SW 1271 (cell line): ENCODE measurements at regions not wholly inside any gene's neighbourhood (a gene's known extent, or its start where the extent isn't known, plus 50 kb on each side); places are given as distances from the start of the nearest gene placed in this dataset.

Experiments
- DNase-seq, 2 experiments: peaks; one replicate each; lab custom pipeline; 2025; lab: John Stamatoyannopoulos, UW

DNA sequence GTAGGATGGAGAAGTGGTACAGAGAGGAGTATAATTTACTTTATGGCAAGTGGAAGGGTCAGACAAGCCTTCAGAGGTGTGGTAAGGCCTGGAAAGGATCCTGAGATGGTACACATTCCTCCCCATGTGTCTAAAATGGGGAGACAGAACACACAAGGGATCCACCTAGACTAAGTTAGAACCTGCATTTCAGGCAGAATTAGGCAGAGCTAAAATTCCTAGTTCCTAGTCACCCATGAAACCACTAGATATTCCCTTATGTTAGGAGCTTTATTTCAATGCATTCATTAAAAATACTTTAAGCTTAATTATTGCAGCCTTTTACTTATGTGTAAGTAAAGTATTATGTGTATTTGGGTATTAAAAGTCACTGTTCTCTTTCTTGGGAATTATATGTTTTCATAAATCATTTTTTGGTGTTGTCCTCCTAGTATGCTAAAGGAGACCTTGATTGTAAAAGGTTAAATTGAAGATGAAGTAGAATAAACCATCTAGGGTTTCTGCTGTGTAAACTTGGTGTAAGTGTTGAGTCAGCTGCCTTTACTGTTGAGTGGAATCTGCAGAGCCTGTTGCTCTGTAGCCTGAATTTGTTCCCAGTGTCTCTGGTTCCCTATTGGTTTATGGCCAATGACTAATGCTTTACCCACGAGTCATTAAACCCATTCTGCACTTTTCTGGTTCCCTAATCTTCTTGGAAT lies 423.2 kb downstream of the ATP23 start:
- peak in 1 of 2 experiments; percentile 3 for DNase-seq

GRCh38 chr12:58365087-58365390 lies 423.7 kb downstream of the ATP23 start:
- DNase-seq, result no peak

- DNase-seq, result no peak
Observed at GRCh38 chr12:58367041-58367440, 425.7 kb downstream of the ATP23 start.

- DNase-seq, result no peak
Observed at GRCh38 chr12:58368001-58368400, 426.6 kb downstream of the ATP23 start.

DNA sequence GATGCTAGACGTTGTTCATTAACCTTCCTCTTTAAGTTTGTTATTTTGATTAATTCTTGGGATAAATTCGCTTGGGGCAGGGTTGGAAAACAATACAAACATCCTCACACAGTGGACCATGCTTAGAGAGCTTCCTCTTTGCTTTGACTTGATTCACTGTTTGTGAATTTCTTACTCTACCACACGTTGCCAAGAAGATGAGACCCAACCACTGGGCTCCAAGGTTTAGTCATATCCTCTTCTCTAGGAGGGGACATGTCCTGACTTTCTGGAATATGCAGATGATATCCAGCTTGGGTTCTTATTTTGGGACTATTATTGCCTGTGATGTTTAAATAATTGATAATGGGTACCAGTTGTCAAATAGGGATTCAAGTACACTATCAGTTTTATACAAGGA lies 428.2 kb downstream of the ATP23 start:
- no peak for DNase-seq

DNA sequence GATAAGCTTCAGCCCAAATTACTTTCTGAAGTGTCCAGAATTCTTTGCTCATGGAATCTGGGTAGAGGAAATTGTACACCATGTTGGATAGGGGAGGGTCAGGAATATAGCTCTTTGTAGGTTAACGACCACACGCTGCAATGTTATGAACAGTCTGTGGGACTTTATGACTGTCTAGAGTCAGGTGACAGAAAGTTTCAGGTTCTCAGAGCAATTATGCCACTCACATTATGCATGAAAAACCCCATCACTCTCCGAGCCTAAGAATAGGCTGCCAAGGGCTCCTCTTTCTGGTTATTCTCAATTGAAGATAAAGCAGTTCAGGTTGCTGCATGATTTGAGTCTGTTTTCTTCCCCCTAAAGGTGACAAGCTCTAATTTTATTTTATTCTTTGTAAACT lies 430.9 kb downstream of the ATP23 start:
- no peak for DNase-seq

GRCh38 chr12:58378028-58378427 lies 436.7 kb downstream of the ATP23 start:
- DNase-seq, result no peak

GRCh38 chr12:58381546-58381945 lies 440.2 kb downstream of the ATP23 start:
- no peak for DNase-seq

- no peak for DNase-seq
Observed at GRCh38 chr12:58384196-58384595, 442.8 kb downstream of the ATP23 start.

DNA sequence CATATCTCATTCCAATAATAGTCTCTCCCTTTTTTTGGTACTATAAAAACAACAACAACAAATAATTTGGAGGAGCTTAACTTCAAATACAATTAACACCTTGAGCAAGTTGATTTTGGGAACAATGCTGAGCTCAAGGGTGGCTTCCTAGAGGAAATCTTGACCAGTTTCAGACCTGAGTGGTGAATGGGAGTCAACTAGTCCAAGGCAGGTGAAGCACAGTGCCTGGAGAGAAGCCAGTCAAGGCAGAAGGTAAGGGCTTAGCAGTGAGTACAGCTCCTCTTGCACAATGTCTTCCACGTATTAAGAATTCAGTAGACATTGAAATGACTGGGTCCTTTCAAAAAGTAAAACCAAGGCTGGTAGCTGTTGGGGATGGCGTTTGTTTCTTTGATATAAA lies 444.8 kb downstream of the ATP23 start:
- DNase-seq, result no peak

DNA sequence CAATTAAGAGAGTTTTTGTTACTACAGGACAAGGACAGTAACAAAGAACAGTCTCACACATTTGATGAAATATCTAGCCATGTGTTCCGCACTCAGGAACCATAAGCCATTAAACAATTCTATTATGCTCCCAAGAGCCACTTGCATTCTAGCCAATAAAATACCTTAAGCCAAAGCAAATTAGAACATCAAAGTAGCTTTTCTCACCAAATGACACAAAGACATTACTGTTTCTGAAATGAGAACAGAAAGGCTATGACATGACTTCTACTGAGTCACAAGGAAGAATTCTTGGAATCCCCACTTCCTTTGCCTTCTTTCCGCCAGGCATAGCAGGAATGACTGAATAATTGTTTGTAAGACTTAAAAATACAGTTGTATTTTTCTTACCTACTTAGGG lies 445.8 kb downstream of the ATP23 start:
- DNase-seq, result peak; percentile 16 to 63

GRCh38 chr12:58388261-58388660 lies 446.9 kb downstream of the ATP23 start:
- no peak for DNase-seq

GRCh38 chr12:58393152-58393551 lies 451.8 kb downstream of the ATP23 start:
- DNase-seq, result no peak

DNA sequence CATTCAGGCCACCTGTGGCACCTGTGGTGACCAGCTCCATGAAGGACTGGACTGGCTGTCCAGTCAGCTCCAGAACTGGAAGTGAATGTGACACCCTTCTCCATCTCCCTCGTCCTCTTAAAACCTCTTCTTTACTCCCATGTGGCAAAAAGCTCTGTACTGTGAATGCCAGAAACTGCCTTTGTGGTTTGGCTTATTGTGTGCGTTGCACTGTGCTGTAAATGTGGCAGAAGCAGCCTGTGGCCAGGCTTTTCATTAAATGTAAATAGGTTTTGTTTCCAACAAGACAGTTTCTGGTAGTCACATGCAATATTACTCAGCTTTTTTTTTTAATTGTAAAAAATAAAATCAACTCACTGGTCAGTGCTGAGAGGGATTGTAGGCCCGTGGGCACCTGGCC lies 453.7 kb downstream of the ATP23 start:
- no peak for DNase-seq

- DNase-seq, result no peak
Observed at GRCh38 chr12:58395470-58395869, 454.1 kb downstream of the ATP23 start.

DNA sequence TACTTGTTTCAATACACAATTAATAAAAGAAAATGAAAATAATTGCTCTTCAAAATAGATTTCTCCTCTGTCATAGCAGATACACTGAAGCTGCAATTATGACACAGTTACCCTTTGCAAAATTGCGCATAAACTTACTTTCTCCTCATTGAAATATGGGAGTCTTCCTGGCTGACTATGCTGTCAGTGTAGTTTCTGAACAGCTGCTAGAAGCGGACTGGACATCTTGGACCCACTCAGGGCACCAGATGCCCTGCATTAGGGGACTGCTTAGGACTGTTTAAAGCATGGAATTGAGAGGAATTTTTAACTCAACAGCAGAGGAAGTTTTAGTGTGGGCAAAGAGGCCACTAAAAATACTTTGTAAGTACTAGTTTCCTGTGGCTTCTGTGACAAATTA lies 454.9 kb downstream of the ATP23 start:
- DNase-seq, result no peak

DNA sequence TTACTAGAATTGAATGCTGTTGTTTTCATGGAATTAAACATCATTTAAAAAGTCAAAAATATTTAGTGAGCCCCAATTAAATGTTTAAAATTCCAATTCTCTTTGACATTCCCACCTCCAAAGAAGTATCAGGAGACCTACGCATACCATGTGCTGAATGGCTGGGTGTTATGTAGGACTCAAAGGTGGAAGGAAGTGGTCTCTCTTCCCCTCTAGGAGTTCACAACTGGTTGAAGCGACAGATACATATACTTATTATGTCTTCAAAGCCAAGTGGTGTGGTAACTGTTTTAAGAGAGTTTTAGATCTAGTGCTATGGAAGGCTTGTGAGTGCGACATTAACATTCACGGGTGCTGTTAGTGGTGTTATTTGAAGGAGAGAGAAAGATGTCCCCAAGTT lies 464.0 kb downstream of the ATP23 start:
- DNase-seq, result no peak

DNA sequence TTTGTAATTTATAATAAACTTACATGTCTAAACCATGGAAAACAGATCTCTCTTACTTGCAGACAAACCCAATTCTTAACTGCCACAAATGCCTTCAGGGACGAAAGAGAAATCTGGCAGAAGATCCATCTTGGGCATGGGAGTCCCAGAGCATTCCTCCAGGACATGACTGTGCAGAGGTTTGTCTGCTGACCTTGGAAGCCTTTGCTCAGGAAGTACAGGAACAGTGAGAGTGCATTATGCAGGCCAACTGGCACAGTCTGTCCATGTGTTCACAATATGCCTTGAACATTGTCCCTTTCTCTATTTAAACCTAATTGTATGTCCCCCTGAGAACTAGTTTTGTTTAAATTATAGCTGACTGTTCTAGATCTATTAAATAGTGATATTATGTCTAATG lies 467.1 kb downstream of the ATP23 start:
- DNase-seq, result no peak

DNA sequence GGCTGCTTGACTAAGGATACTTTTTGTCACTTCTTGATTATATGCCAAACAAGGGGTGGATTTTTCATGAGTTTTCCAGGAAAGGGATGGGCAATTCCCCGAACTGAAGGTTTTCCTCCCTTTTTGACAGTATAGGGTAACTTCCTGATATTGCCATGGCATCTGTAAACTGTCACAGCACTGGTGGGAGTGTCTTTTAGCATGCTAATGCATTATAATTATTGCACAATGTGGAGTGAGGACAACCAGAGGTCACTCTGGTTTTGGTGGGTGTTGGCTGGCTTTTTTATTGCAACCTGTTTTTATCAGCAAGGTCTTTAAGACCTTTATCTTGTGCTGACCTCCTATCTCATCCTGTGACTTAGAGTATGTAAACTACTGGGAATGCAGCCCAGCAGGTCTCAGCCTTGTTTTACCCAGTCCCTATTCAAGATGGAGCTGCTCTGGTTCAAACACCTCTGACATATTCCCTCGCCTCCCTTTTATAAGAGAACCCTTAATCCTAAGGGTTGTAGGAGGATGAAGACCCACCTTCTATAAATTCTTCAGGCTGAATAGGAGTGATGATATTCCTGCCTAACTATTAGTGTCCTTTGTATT lies 471.2 kb downstream of the ATP23 start:
- DNase-seq, result no peak

DNA sequence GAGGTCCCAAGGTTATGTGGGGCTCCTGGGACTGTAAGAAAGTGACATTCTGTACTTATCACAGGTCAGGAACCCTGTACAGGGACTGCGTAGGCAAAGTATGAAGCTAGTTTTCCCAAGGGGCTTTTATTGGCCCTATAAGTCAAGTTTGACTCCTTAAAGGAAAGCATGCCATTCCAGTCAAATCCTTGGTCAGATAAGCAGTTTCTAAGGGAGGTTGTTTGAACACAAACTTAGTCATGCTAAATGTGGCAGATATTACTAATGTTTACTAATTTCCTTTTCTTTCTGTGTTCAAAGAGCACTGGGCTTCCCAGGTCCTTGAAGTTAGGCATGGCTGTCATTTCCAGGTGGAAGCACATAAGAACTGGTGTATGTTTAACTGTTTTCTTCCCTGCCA lies 472.4 kb downstream of the ATP23 start:
- no peak for DNase-seq

DNA sequence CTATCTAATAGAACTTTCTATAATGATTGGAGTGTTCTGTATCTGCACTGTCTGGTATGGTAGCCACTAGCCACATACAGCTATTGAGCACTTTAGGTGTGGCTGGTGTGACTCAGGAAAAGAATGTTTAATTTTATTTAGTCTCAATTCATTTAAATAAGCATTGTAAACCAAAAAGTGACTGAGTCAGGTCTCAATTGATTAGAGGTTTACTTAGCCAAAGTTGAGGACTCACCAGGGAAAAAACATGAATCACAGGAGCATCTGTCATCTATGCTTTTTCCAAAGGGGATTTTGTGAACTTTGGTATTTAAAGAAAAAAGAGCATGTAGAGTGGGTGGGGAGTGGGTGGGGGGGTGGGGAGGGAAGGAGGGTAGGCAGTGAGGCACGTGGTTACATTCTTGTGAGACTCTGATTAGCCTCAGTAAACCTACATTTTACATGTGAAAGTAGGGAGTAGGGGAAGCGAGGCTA lies 473.1 kb downstream of the ATP23 start:
- DNase-seq, result no peak

DNA sequence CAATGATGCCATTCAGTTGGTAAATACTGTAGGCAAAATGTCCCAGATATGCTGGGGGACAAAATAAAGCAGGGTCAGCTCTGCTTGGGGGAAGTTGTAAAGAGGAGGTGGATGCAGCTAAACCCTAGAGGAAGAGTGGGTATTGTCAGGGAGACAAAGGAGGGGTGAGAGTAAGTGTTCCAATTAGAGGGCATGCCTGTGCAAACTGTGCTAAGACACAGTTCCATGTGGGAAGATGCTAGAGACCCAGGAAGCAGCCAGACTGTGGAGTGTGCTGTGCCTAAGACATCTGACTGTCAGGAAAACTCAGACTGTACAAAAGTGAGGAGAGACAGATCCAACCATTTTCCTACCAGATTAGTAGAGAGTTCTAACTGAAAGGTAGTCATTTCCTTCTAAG lies 474.3 kb downstream of the ATP23 start:
- no peak for DNase-seq

- DNase-seq, result peak in 1 of 2 experiments; percentile 15
Observed at GRCh38 chr12:58416236-58416635, 474.9 kb downstream of the ATP23 start.

- DNase-seq, result no peak
Observed at GRCh38 chr12:58419196-58419760, 477.9 kb downstream of the ATP23 start.
